HEK293T (cell line): ENCODE measurements at regions not wholly inside any gene's neighbourhood (a gene's known extent, or its start where the extent isn't known, plus 50 kb on each side); places are given as distances from the start of the nearest gene placed in this dataset.
"Not testable (repeated sequence)": the region's sequence is repeated elsewhere in the genome, so short reads cannot be mapped to it uniquely, and the experiment has no call there.

ENCODE experiments used
- CTCF ChIA-PET: fragments of 350-600 bp; formaldehyde crosslinking; extraction: SDS; loops from one replicate; lab custom pipeline; 2021; ENCODE audit warnings: antibody characterized with exemption, inconsistent platforms; lab: Yijun Ruan, JAX
- POLR2A ChIA-PET: fragments of 350-600 bp; formaldehyde crosslinking; extraction: SDS; loops from one replicate; lab custom pipeline; 2020; ENCODE audit warnings: antibody characterized with exemption, inconsistent platforms; lab: Yijun Ruan, JAX
- DNase-seq: peaks from one replicate; pipeline ENCODE4 v3.0.0; 2012; ENCODE audit warnings: mixed read lengths; ENCODE audit errors: extremely low spot score
- ARNT ChIP-seq: fragments of 450-650 bp; IDR thresholded peaks from 2 replicates; pipeline ENCODE4 v1.6.1; 2017; ENCODE audit warnings: mild to moderate bottlenecking
- BHLHE40 ChIP-seq: fragments of 450-650 bp; IDR thresholded peaks from 2 replicates; pipeline ENCODE4 v1.6.1; 2016; ENCODE audit warnings: mild to moderate bottlenecking, moderate library complexity, borderline replicate concordance
- CTBP1 ChIP-seq: fragments of 450-650 bp; IDR thresholded peaks from 2 replicates; pipeline ENCODE4 v1.6.1; 2016; ENCODE audit warnings: borderline replicate concordance
- ELF4 ChIP-seq: fragments of 450-650 bp; IDR thresholded peaks from 2 replicates; pipeline ENCODE4 v1.6.1; 2017; ENCODE audit warnings: antibody characterized with exemption
- FOXA1 ChIP-seq: fragments of 450-650 bp; IDR thresholded peaks from 2 replicates; pipeline ENCODE4 v1.6.1; 2016; ENCODE audit warnings: mild to moderate bottlenecking
- FOXK2 ChIP-seq: fragments of 450-650 bp; IDR thresholded peaks from 2 replicates; pipeline ENCODE4 v1.6.1; 2016; ENCODE audit warnings: mild to moderate bottlenecking
- FOXM1 ChIP-seq: fragments of 450-650 bp; IDR thresholded peaks from 2 replicates; pipeline ENCODE4 v1.6.1; 2017; ENCODE audit warnings: mild to moderate bottlenecking, borderline replicate concordance
- HDGF ChIP-seq: fragments of 450-650 bp; IDR thresholded peaks from 2 replicates; pipeline ENCODE4 v1.6.1; 2017; ENCODE audit warnings: antibody characterized with exemption, borderline replicate concordance
- L3MBTL2 ChIP-seq: fragments of 450-650 bp; conservative IDR thresholded peaks from 2 replicates; pipeline ENCODE4 v1.6.1; 2016; ENCODE audit warnings: mild to moderate bottlenecking
- LEF1 ChIP-seq: fragments of 450-650 bp; IDR thresholded peaks from 2 replicates; pipeline ENCODE4 v1.6.1; 2017; ENCODE audit warnings: mild to moderate bottlenecking, borderline replicate concordance
- NFRKB ChIP-seq: fragments of 450-650 bp; IDR thresholded peaks from 2 replicates; pipeline ENCODE4 v1.6.1; 2016; ENCODE audit warnings: mild to moderate bottlenecking, moderate library complexity
- SP1 ChIP-seq: fragments of 450-650 bp; IDR thresholded peaks from 2 replicates; pipeline ENCODE4 v1.6.1; 2017
- SUZ12 ChIP-seq: fragments of 450-650 bp; IDR thresholded peaks from 2 replicates; pipeline ENCODE4 v1.6.1; 2016; ENCODE audit warnings: mild to moderate bottlenecking
- TARDBP ChIP-seq: fragments of 450-650 bp; IDR thresholded peaks from 2 replicates; pipeline ENCODE4 v1.6.1; 2016
- ZNF384 ChIP-seq: fragments of 450-650 bp; IDR thresholded peaks from 2 replicates; pipeline ENCODE4 v1.6.1; 2016
- TF ChIP-seq, protein P1 (sequence below): fragments of 450-650 bp; IDR thresholded peaks from 2 replicates; pipeline ENCODE4 v1.6.1; 2016

- DNase-seq, result no peak
- TF ChIP-seq CTBP1 (no peak), ELF4 (no peak), SUZ12 (no peak), ZNF384 (no peak), L3MBTL2 (no peak), FOXM1 (no peak), SP1 (no peak), BHLHE40 (no peak), LEF1 (no peak), NFRKB (no peak), FOXA1 (no peak), HDGF (no peak), TARDBP (no peak), ARNT (no peak), FOXK2 (no peak)
- TF ChIP-seq, protein P1, sequence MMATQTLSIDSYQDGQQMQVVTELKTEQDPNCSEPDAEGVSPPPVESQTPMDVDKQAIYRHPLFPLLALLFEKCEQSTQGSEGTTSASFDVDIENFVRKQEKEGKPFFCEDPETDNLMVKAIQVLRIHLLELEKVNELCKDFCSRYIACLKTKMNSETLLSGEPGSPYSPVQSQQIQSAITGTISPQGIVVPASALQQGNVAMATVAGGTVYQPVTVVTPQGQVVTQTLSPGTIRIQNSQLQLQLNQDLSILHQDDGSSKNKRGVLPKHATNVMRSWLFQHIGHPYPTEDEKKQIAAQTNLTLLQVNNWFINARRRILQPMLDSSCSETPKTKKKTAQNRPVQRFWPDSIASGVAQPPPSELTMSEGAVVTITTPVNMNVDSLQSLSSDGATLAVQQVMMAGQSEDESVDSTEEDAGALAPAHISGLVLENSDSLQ, result no peak
- ChIA-PET POLR2A (no interaction called here), CTCF (no interaction called here)
These were observed 58.4 kb upstream of the PPP1R12A start for GRCh38 chr12:79993106-79993862.

GRCh38 chr12:79991586-79991985 lies 56.7 kb upstream of the PPP1R12A start:
- POLR2A ChIA-PET, result no interaction called here
- CTCF ChIA-PET, result no interaction called here
- no peak for TF ChIP-seq CTBP1
- no peak for TF ChIP-seq FOXM1
- TF ChIP-seq TARDBP, result no peak
- TF ChIP-seq, protein P1, result no peak
- TF ChIP-seq ELF4, result no peak
- TF ChIP-seq ARNT, result no peak
- TF ChIP-seq FOXK2, result no peak
- TF ChIP-seq SUZ12, result no peak
- TF ChIP-seq ZNF384, result no peak
- no peak for TF ChIP-seq LEF1
- no peak for TF ChIP-seq SP1
- TF ChIP-seq L3MBTL2, result no peak
- DNase-seq, result no peak

- POLR2A ChIA-PET, DNase-seq, CTCF ChIA-PET: not testable (repeated sequence)
These were observed 55.8 kb upstream of the PPP1R12A start for GRCh38 chr12:79990509-79991338.

DNA sequence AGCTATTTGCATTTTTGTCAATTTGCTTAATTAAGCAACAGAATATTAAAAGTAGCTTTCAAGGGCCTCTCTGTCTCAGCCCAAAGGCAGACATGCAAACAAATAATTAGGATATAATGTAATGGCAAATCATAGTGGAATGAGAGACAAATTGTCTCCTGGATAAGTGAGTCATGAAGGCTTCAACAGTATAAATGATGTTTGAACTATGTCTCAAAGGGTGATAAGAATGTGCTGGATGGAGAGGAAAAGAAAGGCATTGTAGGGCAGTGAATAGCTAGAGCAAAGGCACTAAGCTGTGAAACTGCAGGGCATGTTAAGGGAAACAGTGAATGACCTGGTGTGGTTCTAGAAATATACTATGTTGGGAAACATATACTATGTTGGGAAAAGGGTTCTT lies 53.5 kb upstream of the PPP1R12A start:
- TF ChIP-seq NFRKB, result no peak
- TF ChIP-seq BHLHE40, result no peak
- TF ChIP-seq ZNF384, result no peak
- no peak for TF ChIP-seq TARDBP
- TF ChIP-seq ELF4, result no peak
- TF ChIP-seq, protein P1, result no peak
- no peak for TF ChIP-seq FOXM1
- no peak for TF ChIP-seq HDGF
- TF ChIP-seq ARNT, result no peak
- no peak for TF ChIP-seq SUZ12
- TF ChIP-seq L3MBTL2, result no peak
- no peak for TF ChIP-seq CTBP1
- TF ChIP-seq FOXK2, result no peak
- no peak for TF ChIP-seq FOXA1
- TF ChIP-seq LEF1, result no peak
- TF ChIP-seq SP1, result no peak
- CTCF ChIA-PET, result interaction anchor here (0.7 to 0.8 kb wide), 2 partner anchors 54 to 435 kb away, joined by 3 to 4 read pairs; partner anchors contain the start of gene PPP1R12A
- POLR2A ChIA-PET, result no interaction called here
- no peak for DNase-seq

DNA sequence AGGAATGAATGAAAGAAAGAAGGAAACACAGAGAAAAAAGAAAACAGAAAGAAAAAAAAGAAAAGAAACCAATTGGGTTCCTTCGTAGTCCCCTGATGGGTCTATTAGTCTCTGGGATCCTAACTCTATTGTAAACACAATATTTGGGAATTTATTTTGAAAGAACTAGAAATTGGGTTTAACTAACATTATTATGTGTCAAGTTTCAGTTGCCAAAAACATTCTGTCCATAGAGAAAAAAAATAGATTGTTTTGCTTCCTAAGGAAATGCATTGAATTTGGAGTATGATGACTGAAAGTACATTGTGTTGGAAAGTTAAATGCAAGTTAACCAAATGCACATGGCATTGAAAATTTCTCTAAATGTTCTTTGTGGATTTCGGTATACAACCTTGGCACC lies 52.8 kb upstream of the PPP1R12A start:
- ChIA-PET POLR2A (no interaction called here), CTCF (interaction anchor here (0.7 to 0.8 kb wide), 2 partner anchors 53 to 434 kb away, joined by 3 to 4 read pairs; partner anchors contain the start of gene PPP1R12A)
- no peak for TF ChIP-seq FOXM1
- no peak for TF ChIP-seq SUZ12
- TF ChIP-seq ZNF384, result no peak
- no peak for TF ChIP-seq SP1
- TF ChIP-seq CTBP1, result no peak
- no peak for TF ChIP-seq ARNT
- TF ChIP-seq FOXA1, result no peak
- no peak for TF ChIP-seq BHLHE40
- TF ChIP-seq ELF4, result no peak
- TF ChIP-seq TARDBP, result no peak
- TF ChIP-seq L3MBTL2, result no peak
- TF ChIP-seq, protein P1, result no peak
- TF ChIP-seq HDGF, result no peak
- TF ChIP-seq NFRKB, result no peak
- DNase-seq, result no peak
